ENCODE measurements at regions not wholly inside any gene's neighbourhood (a gene's known extent, or its start where the extent isn't known, plus 50 kb on each side); places are given as distances from the start of the nearest gene placed in this dataset.

DNA sequence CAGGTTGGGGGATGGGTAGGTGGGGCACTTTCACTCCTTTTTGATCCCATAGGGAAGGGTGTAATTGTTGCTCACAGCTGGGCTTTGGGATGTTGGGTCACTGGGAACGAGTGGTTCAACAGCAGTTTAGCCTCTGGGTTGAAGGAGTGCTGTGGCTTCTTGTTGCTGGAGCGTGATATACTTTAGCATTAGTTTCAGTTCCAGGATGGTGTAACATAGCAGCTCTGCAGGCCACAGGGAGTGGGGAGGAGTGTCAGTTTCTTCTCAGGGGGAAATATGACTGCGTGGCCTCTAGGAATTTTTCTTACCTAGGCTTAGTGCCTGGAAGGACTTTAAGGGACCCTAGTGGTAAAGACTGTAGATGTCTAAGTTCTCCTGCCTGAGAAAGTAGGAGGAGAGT lies 1105.3 kb upstream of the TMPRSS15 start (continued):
- TF ChIP-seq RAD21 (IDR thresholded peaks at IDR 0.05; ENCODE audit: low read depth) (no peak), CTCF (IDR thresholded peaks at IDR 0.05 in 2 of 3, conservative IDR thresholded peaks at IDR 0.05 in 1 of 3; ENCODE audit: borderline replicate concordance in 1 of 3, insufficient read depth in 1 of 3, low read depth in 2 of 3, low read length in 2 of 3) (no peak), SP1 (IDR thresholded peaks at IDR 0.05; ENCODE audit: low read depth) (no peak), ZNF274 (IDR thresholded peaks at IDR 0.05; ENCODE audit: low read depth, low read length) (no peak)

DNA sequence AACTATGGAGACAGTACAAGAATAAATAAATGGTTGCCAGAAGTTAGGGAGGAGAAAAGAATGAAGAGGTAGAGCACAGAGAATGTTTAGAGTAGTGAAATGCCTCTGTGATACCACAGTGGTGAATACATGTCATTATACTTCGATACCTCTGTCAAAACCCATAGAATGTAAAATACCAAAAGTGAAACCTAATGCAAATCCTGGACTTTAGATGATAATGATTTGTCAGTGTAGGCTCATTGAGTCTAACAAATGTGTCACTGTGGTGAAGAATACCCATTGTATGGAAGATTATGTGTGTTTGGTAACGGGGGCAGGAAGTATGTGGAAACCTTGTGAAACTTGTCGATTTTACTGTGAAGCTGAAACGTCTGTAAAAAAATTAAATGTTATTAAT lies 1106.5 kb upstream of the TMPRSS15 start:
- POLR2A ChIA-PET, result no interaction called here
- H3K4me2 ChIP-seq (ENCODE audit: low read length), result no peak overlapping the region
- CTCF ChIA-PET, result no interaction called here
- H3K79me2 ChIP-seq (ENCODE audit: insufficient read depth, low read length), result no peaks in the 10 kb centered on the region
- no peak overlapping the region for H3K9ac ChIP-seq (ENCODE audit: low read length)
- no TSS peak for BruUV-seq (replicated peaks)
- no peaks in the 10 kb centered on the region for H4K20me1 ChIP-seq (ENCODE audit: insufficient read depth)
- no peaks in the 10 kb centered on the region for H3K9me2 ChIP-seq (ENCODE audit: insufficient read depth)
- H3K27ac ChIP-seq (ENCODE audit: low read depth, low read length), result no peak overlapping the region
- no peak for ATAC-seq
- H3K4me1 ChIP-seq (ENCODE audit: control insufficient read depth in 1 of 2, insufficient read depth in 2 of 2, low read length in 2 of 2), result no peaks in the 10 kb centered on the region
- H3K36me3 ChIP-seq (ENCODE audit: control insufficient read depth in 1 of 2, insufficient read depth in 2 of 2, low read length in 2 of 2), result no peaks in the 10 kb centered on the region
- no peak for DNase-seq (ENCODE audit: low read depth, low spot score)
- intact Hi-C loops (cut with micrococcal nuclease), result no loop called here
- RAD21 ChIA-PET (ENCODE audit: low non-redundant PET in 1 of 2, low total read pairs in 2 of 2, uncharacterized antibody in 2 of 2, unreplicated experiment in 2 of 2), result no interaction called here
- H3K27me3 ChIP-seq (ENCODE audit: insufficient read depth, low read length), result no peaks in the 10 kb centered on the region
- no peak overlapping the region for H3K4me3 ChIP-seq (replicated peaks in 1 of 2; ENCODE audit: low read depth in 1 of 2, low read length in 2 of 2)
- H3K9me3 ChIP-seq (ENCODE audit: control insufficient read depth in 1 of 2, insufficient read depth in 1 of 2, low read depth in 1 of 2, low read length in 2 of 2), result peaks cover 35 to 43% of the 10 kb centered on the region in 2 experiments; a peak in 2 of 4 replicates
- H2AFZ ChIP-seq (ENCODE audit: low read depth, low read length, poor library complexity, severe bottlenecking), result no peak overlapping the region
- TF ChIP-seq FOSL1 (IDR thresholded peaks at IDR 0.05; ENCODE audit: low read depth) (no peak), ELF1 (IDR thresholded peaks at IDR 0.05; ENCODE audit: borderline replicate concordance, low read depth) (no peak), SIN3A (IDR thresholded peaks at IDR 0.05; ENCODE audit: low read depth) (no peak), REST (IDR thresholded peaks at IDR 0.05; ENCODE audit: low read depth) (no peak), YY1 (IDR thresholded peaks at IDR 0.05; ENCODE audit: extremely low read depth, insufficient replicate concordance, low read depth, low read length) (no peak), CTCF (IDR thresholded peaks at IDR 0.05 in 2 of 3, conservative IDR thresholded peaks at IDR 0.05 in 1 of 3; ENCODE audit: borderline replicate concordance in 1 of 3, insufficient read depth in 1 of 3, low read depth in 2 of 3, low read length in 2 of 3) (no peak), EZH2 (IDR thresholded peaks at IDR 0.05) (no peak), ZBTB33 (IDR thresholded peaks at IDR 0.05; ENCODE audit: extremely low read depth, insufficient replicate concordance, low read length) (no peak), TCF7L2 (IDR thresholded peaks at IDR 0.05; ENCODE audit: borderline replicate concordance, extremely low read depth, insufficient read depth, insufficient read length) (no peak), SRF (IDR thresholded peaks at IDR 0.05; ENCODE audit: low read depth) (no peak)
- TF ChIP-seq, protein P1, sequence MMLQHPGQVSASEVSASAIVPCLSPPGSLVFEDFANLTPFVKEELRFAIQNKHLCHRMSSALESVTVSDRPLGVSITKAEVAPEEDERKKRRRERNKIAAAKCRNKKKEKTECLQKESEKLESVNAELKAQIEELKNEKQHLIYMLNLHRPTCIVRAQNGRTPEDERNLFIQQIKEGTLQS (IDR thresholded peaks at IDR 0.05), result no peak

Data from HCT116 (cell line).